GM12873 (cell line): ENCODE measurements at regions not wholly inside any gene's neighbourhood (a gene's known extent, or its start where the extent isn't known, plus 50 kb on each side); places are given as distances from the start of the nearest gene placed in this dataset.

ENCODE experiments used
- CTCF ChIP-seq: IDR thresholded peaks from 2 replicates; pipeline ENCODE4 v1.5.1; 2012; ENCODE audit warnings: low read depth, mild to moderate bottlenecking, moderate library complexity, low read length, control low read depth; ENCODE audit not compliant: insufficient read depth; ENCODE audit errors: missing control alignments

GRCh38 chr10:8719971-8720370 is 665.5 kb downstream of the GATA3 start:
- no peak for TF ChIP-seq CTCF

GRCh38 chr10:8721650-8722049 is 667.2 kb downstream of the GATA3 start:
- TF ChIP-seq CTCF: no peak

- no peak for TF ChIP-seq CTCF
Measured at GRCh38 chr10:8722835-8723234, 668.3 kb downstream of the GATA3 start.

GRCh38 chr10:8725343-8725742 is 670.9 kb downstream of the GATA3 start:
- no peak for TF ChIP-seq CTCF

- TF ChIP-seq CTCF: no peak
Measured at GRCh38 chr10:8726084-8726778, 671.7 kb downstream of the GATA3 start.

GRCh38 chr10:8726779-8727084 is 672.2 kb downstream of the GATA3 start:
- no peak for TF ChIP-seq CTCF

- TF ChIP-seq CTCF: no peak
Measured at GRCh38 chr10:8731121-8732095, 676.9 kb downstream of the GATA3 start.
